ENCODE measurements at regions not wholly inside any gene's neighbourhood (a gene's known extent, or its start where the extent isn't known, plus 50 kb on each side); places are given as distances from the start of the nearest gene placed in this dataset.

GRCh38 chr16:85387731-85388295 is 225.3 kb upstream of the GSE1 start:
- no peak for TF ChIP-seq CTCF (conservative IDR thresholded peaks at IDR 0.05; ENCODE audit: low read depth, low read length)
- H3K4me1 ChIP-seq (ENCODE audit: low read depth, poor library complexity, severe bottlenecking): no peaks in the 10 kb centered on the region
- no peak overlapping the region for H3K27ac ChIP-seq
- no peak overlapping the region for H3K4me3 ChIP-seq (IDR thresholded peaks at IDR 0.05; ENCODE audit: insufficient read depth, low read depth, low read length)
- peaks cover 60% of the 10 kb centered on the region for H3K27me3 ChIP-seq (ENCODE audit: insufficient read depth, low read depth)
- H3K4me2 ChIP-seq: no peak overlapping the region
- no peak overlapping the region for H3K9ac ChIP-seq
- H3K36me3 ChIP-seq (ENCODE audit: insufficient read depth): no peaks in the 10 kb centered on the region
- H4K20me1 ChIP-seq (ENCODE audit: insufficient read depth): no peaks in the 10 kb centered on the region
- H2AFZ ChIP-seq (ENCODE audit: low read depth): no peak overlapping the region
- no peaks in the 10 kb centered on the region for H3K79me2 ChIP-seq (ENCODE audit: insufficient read depth, low read depth)

- Histone ChIP-seq H3K4me2 (no peak overlapping the region), H3K27me3 (ENCODE audit: insufficient read depth, low read depth) (peaks cover 59% of the 10 kb centered on the region), H4K20me1 (ENCODE audit: insufficient read depth) (no peaks in the 10 kb centered on the region), H2AFZ (ENCODE audit: low read depth) (no peak overlapping the region), H3K4me3 (IDR thresholded peaks at IDR 0.05; ENCODE audit: insufficient read depth, low read depth, low read length) (no peak overlapping the region), H3K36me3 (ENCODE audit: insufficient read depth) (no peaks in the 10 kb centered on the region), H3K9ac (no peak overlapping the region), H3K79me2 (ENCODE audit: insufficient read depth, low read depth) (no peaks in the 10 kb centered on the region), H3K4me1 (ENCODE audit: low read depth, poor library complexity, severe bottlenecking) (no peaks in the 10 kb centered on the region), H3K27ac (no peak overlapping the region)
- TF ChIP-seq CTCF (conservative IDR thresholded peaks at IDR 0.05; ENCODE audit: low read depth, low read length): no peak
Measured at GRCh38 chr16:85389679-85390470, 223.2 kb upstream of the GSE1 start.

- Histone ChIP-seq H3K4me2 (no peak overlapping the region), H3K4me3 (IDR thresholded peaks at IDR 0.05; ENCODE audit: insufficient read depth, low read depth, low read length) (no peak overlapping the region), H4K20me1 (ENCODE audit: insufficient read depth) (no peaks in the 10 kb centered on the region), H2AFZ (ENCODE audit: low read depth) (no peak overlapping the region), H3K79me2 (ENCODE audit: insufficient read depth, low read depth) (no peaks in the 10 kb centered on the region), H3K9ac (no peak overlapping the region), H3K27me3 (ENCODE audit: insufficient read depth, low read depth) (peaks cover 62% of the 10 kb centered on the region), H3K4me1 (ENCODE audit: low read depth, poor library complexity, severe bottlenecking) (no peaks in the 10 kb centered on the region), H3K27ac (no peak overlapping the region), H3K36me3 (ENCODE audit: insufficient read depth) (no peaks in the 10 kb centered on the region)
- no peak for TF ChIP-seq CTCF (conservative IDR thresholded peaks at IDR 0.05; ENCODE audit: low read depth, low read length)
Measured at GRCh38 chr16:85390511-85391174, 222.5 kb upstream of the GSE1 start.

GRCh38 chr16:85391175-85391707 is 221.9 kb upstream of the GSE1 start:
- TF ChIP-seq CTCF (conservative IDR thresholded peaks at IDR 0.05; ENCODE audit: low read depth, low read length): no peak
- Histone ChIP-seq H3K36me3 (ENCODE audit: insufficient read depth) (no peaks in the 10 kb centered on the region), H4K20me1 (ENCODE audit: insufficient read depth) (no peaks in the 10 kb centered on the region), H3K27me3 (ENCODE audit: insufficient read depth, low read depth) (peaks cover 64% of the 10 kb centered on the region), H3K4me3 (IDR thresholded peaks at IDR 0.05; ENCODE audit: insufficient read depth, low read depth, low read length) (no peak overlapping the region), H2AFZ (ENCODE audit: low read depth) (no peak overlapping the region), H3K4me1 (ENCODE audit: low read depth, poor library complexity, severe bottlenecking) (no peaks in the 10 kb centered on the region), H3K79me2 (ENCODE audit: insufficient read depth, low read depth) (no peaks in the 10 kb centered on the region), H3K9ac (no peak overlapping the region), H3K27ac (no peak overlapping the region), H3K4me2 (no peak overlapping the region)

Measured in KMS-11 (cell line).